Psoas muscle (tissue), 7 donors: ENCODE measurements at regions not wholly inside any gene's neighbourhood (a gene's known extent, or its start where the extent isn't known, plus 50 kb on each side); places are given as distances from the start of the nearest gene placed in this dataset.

ENCODE experiments used
- ATAC-seq, 4 donors: fragments of 200-7000 bp; cut with Tn5 transposase; one replicate each; pipeline ENCODE4 v1.9.1; 2020; ENCODE audit warnings: moderate library complexity in 3 of 4, mild to moderate bottlenecking in 2 of 4
- DNase-seq, 2 donors: peaks; one replicate each; pipeline ENCODE4 v3.0.0-alpha.2; 2020
- H3K27ac ChIP-seq: fragments of 200-600 bp; one replicate; pipeline ENCODE4 v1.8.0; 2022
- H3K27me3 ChIP-seq, 3 donors: fragments of 200-600 bp in 1 of 3; one replicate each; pipeline versions ENCODE4 v1.6.1 to v1.8.0; 2013 to 2022; ENCODE audit warnings: low read length in 2 of 3, mild to moderate bottlenecking in 2 of 3, moderate library complexity in 1 of 3; ENCODE audit not compliant: insufficient read depth in 3 of 3
- H3K36me3 ChIP-seq, 2 donors: fragments of 200-600 bp in 1 of 2; one replicate each; pipeline versions ENCODE4 v1.6.1 to v1.8.0; 2013 to 2022; ENCODE audit warnings: low read depth in 1 of 2, mild to moderate bottlenecking in 1 of 2, moderate library complexity in 1 of 2; ENCODE audit not compliant: insufficient read depth in 1 of 2
- H3K4me1 ChIP-seq: fragments of 200-600 bp; one replicate; pipeline ENCODE4 v1.8.0; 2022
- H3K4me3 ChIP-seq: fragments of 200-600 bp; one replicate; pipeline ENCODE4 v1.8.0; 2022; ENCODE audit warnings: mild to moderate bottlenecking
- H3K9me3 ChIP-seq: fragments of 200-600 bp; one replicate; pipeline ENCODE4 v1.8.0; 2022
- CTCF ChIP-seq: fragments of 200-600 bp; IDR thresholded peaks from one replicate; pipeline ENCODE4 v1.8.0; 2022; ENCODE audit warnings: antibody characterized with exemption
- WGBS, 3 donors: extraction: QIAGEN DNeasy Blood & Tissue Kit; methylation state at CpG; one replicate each; pipeline versions ENCODE4 v1.1.6 to v1.1.7; 2013; 5-methylcytosine and 5-hydroxymethylcytosine counted together
- intact Hi-C, 2 donors: fragments of 100-400 bp; cut with DNase I; formaldehyde crosslinking; loops; one replicate each; pipeline versions ENCODE4 v1.11.0 to v1.14.2; 2022
- donor health status: healthy with polysubstance abuse.
- donor health status: DM: no; HTN: no; CAD: no; lungs with moderate emphysema.
- donor health status: Bipolar disorder and iron deficiency.
- donor health status: healthy.
- donor health status: DM: yes; HTN: yes; CAD: no.
- donor health status: DM: no; HTN: no; CAD: no.
- donor health status: DM: yes; HTN: yes; CAD: no.

GRCh38 chr15:62264196-62264595, 99.1 kb upstream of the C2CD4B start:
- intact Hi-C loops = no loop called here
- H3K27ac ChIP-seq = no peak overlapping the region
- H3K36me3 ChIP-seq = no peaks in the 10 kb centered on the region
- no peak overlapping the region for H3K4me3 ChIP-seq
- ATAC-seq (no peak), DNase-seq (no peak)
- peaks cover 16% of the 10 kb centered on the region for H3K9me3 ChIP-seq
- no peaks in the 10 kb centered on the region for H3K27me3 ChIP-seq
- no peaks in the 10 kb centered on the region for H3K4me1 ChIP-seq
- no peak for TF ChIP-seq CTCF

- Histone ChIP-seq H3K4me3 (no peak overlapping the region), H3K9me3 (peaks cover 18% of the 10 kb centered on the region), H3K27me3 (no peaks in the 10 kb centered on the region), H3K4me1 (no peaks in the 10 kb centered on the region), H3K27ac (no peak overlapping the region), H3K36me3 (no peaks in the 10 kb centered on the region)
- intact Hi-C loops = no loop called here
- no peak for TF ChIP-seq CTCF
- whole genome bisulfite sequencing, 3 donors = 86 to 94% (median 89%) methylated on average over 5 of the region's 5 CpGs
- DNase-seq (no peak), ATAC-seq (no peak)
These were observed 104.4 kb upstream of the C2CD4B start for GRCh38 chr15:62269504-62269903.

- 88 to 91% (median 89%) methylated on average over 10 of the region's 10 CpGs for WGBS, 3 donors
- H3K4me3 ChIP-seq = no peak overlapping the region
- peaks cover 18% of the 10 kb centered on the region for H3K9me3 ChIP-seq
- no peaks in the 10 kb centered on the region for H3K4me1 ChIP-seq
- no peak overlapping the region for H3K27ac ChIP-seq
- DNase-seq = no peak
- H3K27me3 ChIP-seq = no peaks in the 10 kb centered on the region
- ATAC-seq = no peak
- intact Hi-C loops = no loop called here
- no peaks in the 10 kb centered on the region for H3K36me3 ChIP-seq
- TF ChIP-seq CTCF = no peak
These were observed 105.3 kb upstream of the C2CD4B start for GRCh38 chr15:62270216-62270921.

- H3K27ac ChIP-seq = no peak overlapping the region
- H3K4me3 ChIP-seq = no peak overlapping the region
- H3K4me1 ChIP-seq = no peaks in the 10 kb centered on the region
- WGBS, 3 donors = 94 to 96% (median 95%) methylated on average over 1 of the region's 1 CpG
- DNase-seq = no peak
- H3K36me3 ChIP-seq = no peaks in the 10 kb centered on the region
- intact Hi-C loops = no loop called here
- TF ChIP-seq CTCF = no peak
- peaks cover 18% of the 10 kb centered on the region for H3K9me3 ChIP-seq
- no peak for ATAC-seq
- no peaks in the 10 kb centered on the region for H3K27me3 ChIP-seq
These were observed 107.2 kb upstream of the C2CD4B start for GRCh38 chr15:62272290-62272689.

- H3K36me3 ChIP-seq = no peaks in the 10 kb centered on the region
- intact Hi-C loops = no loop called here
- TF ChIP-seq CTCF = no peak
- H3K9me3 ChIP-seq = no peaks in the 10 kb centered on the region
- DNase-seq = no peak
- H3K4me1 ChIP-seq = no peaks in the 10 kb centered on the region
- no peak overlapping the region for H3K4me3 ChIP-seq
- H3K27ac ChIP-seq = no peak overlapping the region
- 84 to 88% (median 87%) methylated on average over 7 of the region's 7 CpGs for WGBS, 3 donors
- ATAC-seq = no peak
- H3K27me3 ChIP-seq = no peaks in the 10 kb centered on the region
These were observed 110.7 kb upstream of the C2CD4B start for GRCh38 chr15:62275831-62276230.
